ENCODE measurements at regions not wholly inside any gene's neighbourhood (a gene's known extent, or its start where the extent isn't known, plus 50 kb on each side); places are given as distances from the start of the nearest gene placed in this dataset.

- H2BK5ac ChIP-seq (ENCODE audit: low read depth, low read length, poor library complexity, severe bottlenecking): no peak overlapping the region
- no peaks in the 10 kb centered on the region; the same call in 1 of the 2 replicates for H3K9me1 ChIP-seq (ENCODE audit: insufficient read depth, low read length)
- ATAC-seq (ENCODE audit: low read depth) (no peak), DNase-seq (no peak)
- no CpG with 5 or more reads among the region's 4 CpGs for WGBS, 2 experiments (ENCODE audit: extremely low coverage in 2 of 2, insufficient read length in 1 of 2)
- H3K4me2 ChIP-seq (ENCODE audit: low read depth, low read length): no peak overlapping the region
- no peak overlapping the region for H3K14ac ChIP-seq (replicated peaks; ENCODE audit: low read depth, low read length)
- in situ Hi-C loops (cut with MboI; ENCODE audit: low sequenced_read_pairs) (no loop called here), intact Hi-C loops (cut with micrococcal nuclease) (no loop called here), dilution Hi-C loops (cut with HindIII; ENCODE audit: low sequenced_read_pairs, unreplicated experiment) (no loop called here)
- H4K8ac ChIP-seq (ENCODE audit: low read depth in 2 of 2, low read length in 2 of 2): no peak overlapping the region
- TF ChIP-seq USF2 (IDR thresholded peaks at IDR 0.05; ENCODE audit: low read depth, low read length) (no peak), CHD1 (IDR thresholded peaks at IDR 0.05; ENCODE audit: low read depth, low read length) (no peak), RAD21 (IDR thresholded peaks at IDR 0.05; ENCODE audit: low read length) (no peak), NFE2L2 (IDR thresholded peaks at IDR 0.05; ENCODE audit: low read depth, low read length) (no peak), MAZ (IDR thresholded peaks at IDR 0.05; ENCODE audit: borderline replicate concordance, low read depth, low read length) (no peak), FOS (IDR thresholded peaks at IDR 0.05; ENCODE audit: low read depth, low read length) (no peak), SMC3 (IDR thresholded peaks at IDR 0.05; ENCODE audit: low read depth, low read length) (no peak), RCOR1 (IDR thresholded peaks at IDR 0.05; ENCODE audit: insufficient replicate concordance, low read length) (no peak), CTCF (conservative IDR thresholded peaks at IDR 0.05; ENCODE audit: low read depth, low read length) (no peak), MAFK (IDR thresholded peaks at IDR 0.05; ENCODE audit: low read depth, low read length) (no peak), ELK1 (IDR thresholded peaks at IDR 0.05; ENCODE audit: borderline replicate concordance, low read depth, low read length) (no peak), RFX5 (IDR thresholded peaks at IDR 0.05; ENCODE audit: low read depth, low read length) (no peak)
- H2BK20ac ChIP-seq (ENCODE audit: low read depth, low read length): no peak overlapping the region
- no peak overlapping the region for H2BK15ac ChIP-seq (ENCODE audit: low read depth, low read length)
- no peaks in the 10 kb centered on the region for H4K20me1 ChIP-seq (ENCODE audit: insufficient read depth, low read length)
- no peak overlapping the region for H4K5ac ChIP-seq (ENCODE audit: low read depth, low read length)
- H3K56ac ChIP-seq (ENCODE audit: extremely low read depth, insufficient read depth, low read length): no peak overlapping the region
- H3K23ac ChIP-seq (ENCODE audit: low read depth, low read length): no peak overlapping the region
- H3K9ac ChIP-seq (ENCODE audit: low read depth, low read length): no peak overlapping the region
- H3K79me1 ChIP-seq (ENCODE audit: low read depth in 1 of 2, low read length in 2 of 2): no peaks in the 10 kb centered on the region
- H3K4me1 ChIP-seq (ENCODE audit: control insufficient read depth, insufficient read depth, low read length): no peaks in the 10 kb centered on the region
- no peak overlapping the region for H3K27ac ChIP-seq (ENCODE audit: insufficient read depth, low read length)
- no peak overlapping the region for H3K4me3 ChIP-seq (ENCODE audit: insufficient read depth, low read depth, low read length)
- CTCF ChIA-PET: no interaction called here
- H3K18ac ChIP-seq (ENCODE audit: low read depth, low read length): no peak overlapping the region
- no peaks in the 10 kb centered on the region for H3K27me3 ChIP-seq (ENCODE audit: control insufficient read depth, insufficient read depth, low read length)
- H4K91ac ChIP-seq (ENCODE audit: insufficient read depth, low read depth, low read length): no peak overlapping the region
- no peak overlapping the region for H2AK5ac ChIP-seq (ENCODE audit: low read depth, low read length)
- no peaks in the 10 kb centered on the region for H3K36me3 ChIP-seq (ENCODE audit: control insufficient read depth, insufficient read depth, low read length)
- POLR2A ChIA-PET (ENCODE audit: unreplicated experiment): no interaction called here
- H2AK9ac ChIP-seq (replicated peaks; ENCODE audit: low read depth, low read length, poor library complexity): no peak overlapping the region
- H2AFZ ChIP-seq (replicated peaks; ENCODE audit: low read length, poor library complexity): no peak overlapping the region
- no peak overlapping the region for H3K4ac ChIP-seq (ENCODE audit: low read depth, low read length)
- H3K9me3 ChIP-seq (ENCODE audit: control insufficient read depth, insufficient read depth, low read length): peaks cover 2% of the 10 kb centered on the region; the same call in 1 of the 2 replicates
- no TSS peak for BruUV-seq (replicated peaks)
- H2BK120ac ChIP-seq (ENCODE audit: low read depth, low read length): no peak overlapping the region
These were observed 158.6 kb downstream of the PAPSS1 start for GRCh38 chr4:107561481-107561880.
